Activated CD4-positive, alpha-beta T cell treated with anti-CD3 and anti-CD28 coated beads, Interleukin-10, Interleukin-2, amounts not matched to agents 100 ng/mL and 50 ng/mL, durations not matched to agents 16 hours and 8 hours (primary cell): ENCODE measurements at regions not wholly inside any gene's neighbourhood (a gene's known extent, or its start where the extent isn't known, plus 50 kb on each side); places are given as distances from the start of the nearest gene placed in this dataset.
"Not testable (repeated sequence)": the region's sequence is repeated elsewhere in the genome, so short reads cannot be mapped to it uniquely, and the experiment has no call there.

Source experiments
- DNase-seq: peaks from one replicate; pipeline ENCODE4 v3.0.0-alpha.2; 2020

GRCh38 chr9:73347123-73347522 is 195.5 kb downstream of the ANXA1 start:
- DNase-seq, result no peak

DNA sequence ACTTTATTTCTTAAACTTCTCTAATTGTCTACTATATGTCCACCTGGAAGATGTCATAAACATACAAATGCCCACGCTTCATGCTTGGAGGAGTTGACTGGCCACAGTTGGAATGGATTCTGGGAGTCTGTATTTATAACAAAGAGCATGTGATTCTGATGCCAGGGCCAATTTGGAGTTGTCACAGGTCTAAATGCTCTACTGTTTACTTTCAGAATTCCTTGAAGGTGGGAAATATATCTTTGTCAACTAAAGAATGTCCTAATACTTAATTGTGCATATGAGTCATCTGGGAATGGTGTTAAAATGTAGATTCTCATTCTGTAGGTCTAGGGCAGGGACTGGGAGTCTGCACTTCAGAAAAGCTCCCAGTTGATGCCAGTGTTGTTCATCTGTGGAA is 196.1 kb downstream of the ANXA1 start:
- no peak for DNase-seq

DNA sequence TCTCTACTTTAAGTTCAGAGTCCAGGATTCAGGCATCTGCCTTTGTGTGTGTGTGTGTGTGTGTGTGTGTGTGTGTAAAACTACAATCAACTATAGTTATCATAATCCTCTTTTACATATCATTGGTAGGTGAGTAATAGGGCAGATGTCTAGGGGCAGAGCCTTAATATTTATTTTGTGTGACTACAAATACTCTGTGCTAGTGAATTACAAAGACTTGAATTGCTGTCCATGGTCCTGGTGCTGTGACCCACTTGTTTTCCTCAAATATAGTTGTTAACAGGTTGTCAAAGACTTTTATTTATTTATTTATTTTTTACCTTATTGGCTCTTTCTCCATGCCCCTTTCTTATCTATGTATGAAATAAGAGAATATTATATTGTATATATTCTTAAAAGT is 196.8 kb downstream of the ANXA1 start:
- DNase-seq, result no peak

DNA sequence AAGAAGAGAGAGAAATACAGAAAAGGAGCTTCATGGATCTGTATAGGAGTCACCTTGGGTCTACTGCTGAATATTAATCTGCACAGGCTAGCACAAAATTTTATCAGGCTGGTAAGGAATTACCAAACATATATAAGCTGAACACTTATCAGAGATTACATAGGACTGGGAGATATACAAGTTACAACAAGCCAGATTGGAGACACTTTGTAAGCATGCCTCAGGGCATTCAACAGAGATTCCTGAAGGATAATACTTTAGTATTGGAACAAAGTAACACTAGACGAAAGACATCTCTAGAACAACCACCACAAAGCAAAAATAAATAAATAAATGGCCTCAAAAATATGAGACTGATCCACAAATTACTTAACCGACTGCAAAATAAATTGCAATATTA is 197.8 kb downstream of the ANXA1 start:
- DNase-seq, result no peak

DNA sequence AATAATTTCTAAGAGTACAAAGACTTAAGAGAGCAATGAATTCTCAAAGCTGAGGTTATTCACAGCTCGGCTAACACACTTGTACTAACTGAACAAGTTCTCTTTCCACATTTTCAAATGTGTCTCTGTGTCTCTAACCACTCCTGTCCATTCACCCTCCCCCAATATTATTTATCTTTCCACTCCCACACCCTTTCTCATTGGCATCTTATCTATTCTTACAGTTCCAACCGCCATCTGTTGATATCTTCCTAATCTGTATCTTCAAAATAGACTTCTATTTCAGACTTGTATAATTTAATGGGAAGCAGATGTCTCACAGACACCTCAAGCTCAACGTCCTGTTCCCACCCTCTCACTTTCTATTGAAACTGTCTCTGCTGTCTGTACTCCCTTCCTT is 205.9 kb downstream of the ANXA1 start:
- no peak for DNase-seq

DNA sequence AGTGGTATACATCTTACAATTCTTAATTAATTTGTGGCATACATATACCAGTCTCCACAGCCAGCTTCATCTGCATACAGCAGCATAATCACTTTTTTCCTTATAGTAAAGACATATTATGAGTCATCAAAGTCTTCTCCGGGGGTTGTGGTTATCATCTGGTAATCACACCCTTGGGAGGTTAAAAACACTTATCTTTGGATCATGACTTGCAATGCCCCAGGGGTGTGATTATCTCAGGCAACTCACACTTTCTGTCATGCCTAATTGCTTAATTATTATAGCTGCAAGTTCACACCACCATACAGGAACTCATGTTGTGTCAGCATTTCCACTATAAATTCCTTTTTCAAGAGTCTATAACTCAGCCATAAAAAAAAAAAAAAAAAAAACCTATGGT is 218.4 kb downstream of the ANXA1 start:
- DNase-seq, result peak; percentile 39

DNA sequence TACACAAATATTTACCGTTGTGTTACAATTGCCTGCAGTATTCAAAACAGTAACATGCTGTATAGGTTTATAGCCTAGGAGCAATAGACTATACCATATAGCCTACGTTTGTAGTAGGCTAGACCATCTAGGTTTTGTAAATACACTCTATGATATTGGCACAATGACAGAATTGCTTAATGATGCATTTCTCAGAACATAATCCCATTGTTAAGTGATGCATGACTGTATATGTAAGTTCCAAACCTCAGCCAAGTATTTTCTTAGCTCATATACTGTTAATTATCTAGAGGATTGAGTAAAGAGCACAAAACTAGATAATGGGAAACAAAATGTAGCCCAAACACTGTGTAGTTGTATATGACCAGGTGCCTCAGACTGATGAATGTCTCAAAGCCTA is 220.1 kb downstream of the ANXA1 start:
- no peak for DNase-seq

GRCh38 chr9:73380411-73380810 is 228.7 kb downstream of the ANXA1 start:
- no peak for DNase-seq

GRCh38 chr9:73402081-73403028 is 250.7 kb downstream of the ANXA1 start:
- DNase-seq, result no peak

GRCh38 chr9:73411494-73411893 is 259.8 kb downstream of the ANXA1 start:
- DNase-seq, result no peak

- no peak for DNase-seq
Measured at GRCh38 chr9:73412874-73413273, 261.2 kb downstream of the ANXA1 start.

DNA sequence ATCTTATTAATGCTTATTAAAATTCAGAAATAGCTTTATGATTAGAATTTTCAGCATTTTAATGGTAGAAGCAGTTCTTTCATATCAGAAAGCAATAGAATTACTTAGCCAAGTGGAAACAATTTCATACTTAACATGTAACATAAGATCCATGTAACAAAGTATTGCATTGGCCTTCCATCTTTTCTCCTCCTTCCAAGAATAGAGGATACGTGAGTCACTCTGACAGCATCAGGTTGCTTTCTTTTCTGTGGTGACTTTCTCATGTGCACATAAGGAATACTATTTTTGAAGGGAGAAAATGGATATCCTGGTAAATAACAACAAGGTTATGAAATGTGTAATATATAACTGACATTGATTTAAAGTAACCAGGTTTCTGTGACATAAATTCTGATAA is 272.2 kb downstream of the ANXA1 start:
- no peak for DNase-seq

GRCh38 chr9:73426269-73426668 is 274.6 kb downstream of the ANXA1 start:
- DNase-seq, result no peak

- no peak for DNase-seq
Measured at GRCh38 chr9:73434826-73435225, 283.2 kb downstream of the ANXA1 start.

DNA sequence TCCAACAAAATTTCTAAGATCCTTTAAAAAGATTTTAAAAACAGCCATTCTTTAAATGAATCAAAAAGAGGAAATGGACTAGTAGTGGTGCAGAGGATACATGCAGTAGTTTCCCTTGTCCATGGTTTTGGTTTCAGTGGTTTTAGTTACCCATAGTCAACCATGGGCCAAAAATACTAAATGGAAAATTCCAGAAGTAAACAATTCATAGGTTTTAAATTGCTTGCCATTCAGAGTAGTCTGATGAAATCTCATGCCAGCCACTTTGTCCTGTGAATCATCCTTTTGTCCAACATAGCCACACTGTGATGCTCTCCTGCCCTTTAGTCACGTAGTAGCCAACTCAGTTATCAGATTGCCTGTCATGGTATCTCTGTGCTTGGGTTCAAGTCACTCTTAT is 286.1 kb downstream of the ANXA1 start:
- no peak for DNase-seq

GRCh38 chr9:73439839-73440238 is 288.2 kb downstream of the ANXA1 start:
- not testable (repeated sequence) for DNase-seq

- no peak for DNase-seq
Measured at GRCh38 chr9:73441223-73441622, 289.6 kb downstream of the ANXA1 start.

DNA sequence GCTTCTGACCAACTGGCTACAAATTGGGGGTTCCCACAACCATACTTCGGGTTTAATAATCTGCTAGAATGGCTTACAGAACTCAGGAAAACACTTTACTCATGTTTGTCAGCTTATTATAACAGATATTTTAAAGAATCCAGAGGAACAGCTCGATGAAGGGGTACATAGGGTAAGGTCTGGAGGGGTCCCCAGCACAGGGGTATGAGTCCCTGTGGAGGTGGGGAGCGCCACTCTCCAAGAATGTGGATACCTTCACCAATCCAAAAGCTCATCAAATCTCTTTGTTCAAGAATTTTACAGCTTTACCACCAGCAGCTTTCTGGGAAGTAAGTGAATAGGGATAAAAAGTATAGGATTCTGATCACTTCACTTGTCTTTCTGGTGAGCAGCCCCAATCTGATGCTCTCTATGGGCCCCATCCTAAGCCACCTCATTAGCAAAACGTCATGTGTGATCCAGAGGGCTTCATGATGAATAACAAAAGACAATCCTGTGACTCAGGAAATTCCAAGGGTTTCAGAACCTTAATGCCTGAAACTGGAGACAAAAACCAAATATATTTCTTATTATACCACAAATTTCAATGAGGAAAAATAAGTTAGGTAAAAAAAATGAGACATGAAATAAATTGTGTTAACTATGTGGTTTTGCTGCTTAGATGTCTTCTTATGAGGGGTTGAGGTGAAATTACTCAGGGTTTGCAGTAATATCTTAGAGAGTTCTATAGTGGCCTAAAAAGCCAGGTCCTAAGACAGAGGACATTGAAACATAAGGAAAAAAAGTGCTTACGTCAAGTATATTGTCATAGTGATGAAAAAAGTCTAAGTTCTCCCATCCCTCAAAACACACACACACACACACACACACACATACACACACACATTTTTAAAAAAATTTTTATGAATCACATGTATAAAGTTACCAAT is 290.5 kb downstream of the ANXA1 start:
- DNase-seq, result no peak

GRCh38 chr9:73444821-73445220 is 293.2 kb downstream of the ANXA1 start:
- DNase-seq, result no peak

DNA sequence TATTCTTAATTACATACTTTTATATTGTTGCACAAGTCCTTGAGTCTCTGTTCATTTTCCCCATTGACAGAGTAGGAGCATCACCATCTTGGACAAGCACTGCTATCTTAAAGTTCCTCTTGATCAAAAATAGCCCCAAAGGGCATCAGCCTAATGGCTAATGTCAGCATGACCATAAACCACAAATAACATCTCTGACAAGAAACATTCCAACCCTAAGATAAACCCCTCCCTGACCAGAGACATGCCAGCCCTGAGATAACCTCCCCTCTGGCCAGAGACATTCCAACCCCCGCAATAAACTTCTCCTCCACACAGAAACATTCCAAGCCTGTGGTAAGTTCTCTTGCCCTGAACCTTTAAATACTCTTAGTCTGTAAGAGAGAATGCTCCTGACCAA is 293.7 kb downstream of the ANXA1 start:
- not testable (repeated sequence) for DNase-seq

DNA sequence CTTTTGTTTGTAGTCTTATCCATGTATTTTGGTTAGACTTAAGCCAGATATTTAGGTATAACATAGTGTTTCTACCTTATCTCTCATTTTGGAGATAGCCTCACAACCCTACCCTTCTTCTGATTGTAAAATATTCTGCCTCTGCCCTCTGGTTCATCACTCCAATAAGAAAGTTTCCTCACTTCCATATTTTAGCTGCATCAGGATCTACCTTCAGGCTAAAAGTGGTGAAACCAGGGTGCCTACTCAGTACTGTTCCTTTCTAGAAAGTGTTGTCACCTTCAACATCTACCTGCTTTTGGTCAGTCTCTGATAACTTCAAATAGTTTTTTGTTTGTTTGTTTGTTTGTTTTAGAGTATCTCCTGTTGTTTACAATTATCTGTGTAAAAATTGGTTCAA is 294.6 kb downstream of the ANXA1 start:
- no peak for DNase-seq

GRCh38 chr9:73451003-73451402 is 299.3 kb downstream of the ANXA1 start:
- no peak for DNase-seq

DNA sequence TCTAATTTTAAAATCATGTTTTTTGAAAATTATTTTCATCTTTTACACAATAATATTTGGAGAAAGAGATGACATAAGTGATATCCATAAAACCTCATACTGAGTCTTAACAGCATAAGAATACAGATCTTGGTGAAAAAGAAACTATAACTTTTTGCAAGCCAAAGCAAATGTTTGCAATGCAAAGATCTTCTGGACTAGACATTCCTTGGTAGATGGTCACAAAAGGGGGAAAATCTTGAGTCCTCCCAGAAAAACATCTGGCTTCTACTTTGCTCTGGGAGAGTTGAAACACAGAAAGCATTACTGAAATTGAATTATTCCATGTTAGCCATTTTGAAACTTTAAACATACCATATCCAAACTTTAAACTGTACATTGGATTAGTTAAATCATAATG is 308.2 kb downstream of the ANXA1 start:
- DNase-seq, result no peak

DNA sequence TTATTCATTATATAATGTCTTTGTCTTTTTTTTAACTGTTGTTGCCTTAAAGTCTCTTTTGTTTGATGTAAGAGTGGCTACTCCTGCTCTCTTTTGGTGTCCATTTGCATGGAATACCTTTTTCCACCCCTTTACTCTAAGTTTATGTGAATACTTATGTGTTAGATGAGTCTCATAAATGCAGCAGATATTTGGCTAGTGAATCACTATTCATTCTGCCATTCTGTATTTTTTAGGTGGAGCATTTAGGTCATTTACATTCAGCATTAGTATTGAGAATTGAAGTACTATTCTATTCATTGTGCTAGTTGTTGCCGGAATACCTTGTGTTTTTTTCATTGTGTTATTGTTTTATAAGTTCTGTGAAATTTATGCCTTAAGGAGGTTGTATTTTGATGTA is 317.1 kb downstream of the ANXA1 start:
- DNase-seq, result no peak
